C4-2B (cell line): ENCODE measurements at regions not wholly inside any gene's neighbourhood (a gene's known extent, or its start where the extent isn't known, plus 50 kb on each side); places are given as distances from the start of the nearest gene placed in this dataset.

Experiments
- ZFX ChIP-seq: fragments of 450-650 bp; IDR thresholded peaks from 2 replicates; pipeline ENCODE4 v1.6.1; 2017
- TF ChIP-seq, protein P1 (sequence below): fragments of 450-650 bp; conservative IDR thresholded peaks from 2 replicates; pipeline ENCODE4 v1.5.1; 2017; ENCODE audit warnings: mild to moderate bottlenecking

- TF ChIP-seq ZFX: no peak
- TF ChIP-seq, protein P1, sequence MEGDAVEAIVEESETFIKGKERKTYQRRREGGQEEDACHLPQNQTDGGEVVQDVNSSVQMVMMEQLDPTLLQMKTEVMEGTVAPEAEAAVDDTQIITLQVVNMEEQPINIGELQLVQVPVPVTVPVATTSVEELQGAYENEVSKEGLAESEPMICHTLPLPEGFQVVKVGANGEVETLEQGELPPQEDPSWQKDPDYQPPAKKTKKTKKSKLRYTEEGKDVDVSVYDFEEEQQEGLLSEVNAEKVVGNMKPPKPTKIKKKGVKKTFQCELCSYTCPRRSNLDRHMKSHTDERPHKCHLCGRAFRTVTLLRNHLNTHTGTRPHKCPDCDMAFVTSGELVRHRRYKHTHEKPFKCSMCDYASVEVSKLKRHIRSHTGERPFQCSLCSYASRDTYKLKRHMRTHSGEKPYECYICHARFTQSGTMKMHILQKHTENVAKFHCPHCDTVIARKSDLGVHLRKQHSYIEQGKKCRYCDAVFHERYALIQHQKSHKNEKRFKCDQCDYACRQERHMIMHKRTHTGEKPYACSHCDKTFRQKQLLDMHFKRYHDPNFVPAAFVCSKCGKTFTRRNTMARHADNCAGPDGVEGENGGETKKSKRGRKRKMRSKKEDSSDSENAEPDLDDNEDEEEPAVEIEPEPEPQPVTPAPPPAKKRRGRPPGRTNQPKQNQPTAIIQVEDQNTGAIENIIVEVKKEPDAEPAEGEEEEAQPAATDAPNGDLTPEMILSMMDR: peak; percentile 15; the same call in 1 of the 2 replicates
Observed at GRCh38 chr3:137511655-137512054, 252.5 kb upstream of the SOX14 start.
